B cell (primary cell): ENCODE measurements at regions not wholly inside any gene's neighbourhood (a gene's known extent, or its start where the extent isn't known, plus 50 kb on each side); places are given as distances from the start of the nearest gene placed in this dataset.

Source experiments
- EZH2 ChIP-seq: IDR thresholded peaks from 2 replicates; pipeline ENCODE4 v1.6.1; 2012; ENCODE audit warnings: borderline replicate concordance, low read depth, mild to moderate bottlenecking, moderate library complexity, low read length; ENCODE audit not compliant: insufficient read depth, poor library complexity, severe bottlenecking
- TF ChIP-seq, protein P1 (sequence below): fragments of 200-600 bp; IDR thresholded peaks from one replicate; pipeline ENCODE4 v1.8.0; 2022; ENCODE audit warnings: antibody characterized with exemption, mild to moderate bottlenecking

DNA sequence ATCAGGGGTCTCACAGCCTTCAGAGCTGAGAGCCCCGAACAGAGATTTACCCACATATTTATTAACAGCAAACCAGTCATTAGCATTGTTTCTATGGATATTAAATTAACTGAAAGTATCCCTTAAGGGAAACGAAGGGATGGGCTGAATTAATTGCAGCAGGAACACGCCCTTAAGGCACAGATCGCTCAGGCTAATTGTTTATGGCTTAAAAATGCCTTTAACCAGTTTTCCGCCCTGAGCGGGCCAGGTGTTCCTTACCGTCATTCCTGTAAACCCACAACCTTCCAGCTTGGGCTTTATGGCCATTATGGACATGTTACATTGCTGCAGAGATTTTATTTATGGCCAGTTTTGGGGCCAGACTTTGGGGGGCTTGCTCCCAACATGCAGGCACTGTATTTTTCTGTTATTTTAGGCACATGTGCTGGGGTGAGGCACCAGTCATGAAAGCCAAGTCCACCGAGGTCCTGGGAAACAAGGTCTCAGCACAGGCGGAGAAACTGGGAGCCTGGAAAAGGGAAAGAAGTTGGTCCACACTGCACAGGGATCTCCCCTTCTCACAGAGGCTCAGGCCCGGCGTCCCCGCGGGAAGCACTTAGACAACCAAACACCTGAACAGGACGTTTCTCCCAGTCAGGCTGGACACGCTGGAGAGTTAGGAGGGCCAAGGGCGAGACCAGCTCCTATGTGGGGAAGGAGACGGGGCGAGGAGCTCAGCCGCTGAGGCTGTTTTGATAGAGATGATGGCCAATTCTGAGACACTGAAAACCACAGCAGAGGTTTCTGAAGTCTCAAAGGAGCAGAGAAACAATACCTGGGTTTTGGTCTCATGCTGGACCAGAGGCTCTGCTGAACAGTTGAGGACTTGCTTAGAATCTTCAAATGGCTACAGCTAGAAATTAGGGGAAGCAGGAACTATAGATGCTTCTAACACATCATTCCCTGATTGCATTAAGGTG, 86.7 kb downstream of the TMEM18 start:
- TF ChIP-seq, protein P1, sequence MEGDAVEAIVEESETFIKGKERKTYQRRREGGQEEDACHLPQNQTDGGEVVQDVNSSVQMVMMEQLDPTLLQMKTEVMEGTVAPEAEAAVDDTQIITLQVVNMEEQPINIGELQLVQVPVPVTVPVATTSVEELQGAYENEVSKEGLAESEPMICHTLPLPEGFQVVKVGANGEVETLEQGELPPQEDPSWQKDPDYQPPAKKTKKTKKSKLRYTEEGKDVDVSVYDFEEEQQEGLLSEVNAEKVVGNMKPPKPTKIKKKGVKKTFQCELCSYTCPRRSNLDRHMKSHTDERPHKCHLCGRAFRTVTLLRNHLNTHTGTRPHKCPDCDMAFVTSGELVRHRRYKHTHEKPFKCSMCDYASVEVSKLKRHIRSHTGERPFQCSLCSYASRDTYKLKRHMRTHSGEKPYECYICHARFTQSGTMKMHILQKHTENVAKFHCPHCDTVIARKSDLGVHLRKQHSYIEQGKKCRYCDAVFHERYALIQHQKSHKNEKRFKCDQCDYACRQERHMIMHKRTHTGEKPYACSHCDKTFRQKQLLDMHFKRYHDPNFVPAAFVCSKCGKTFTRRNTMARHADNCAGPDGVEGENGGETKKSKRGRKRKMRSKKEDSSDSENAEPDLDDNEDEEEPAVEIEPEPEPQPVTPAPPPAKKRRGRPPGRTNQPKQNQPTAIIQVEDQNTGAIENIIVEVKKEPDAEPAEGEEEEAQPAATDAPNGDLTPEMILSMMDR, result no peak
- TF ChIP-seq EZH2, result no peak
